Epithelial cell of prostate (primary cell): ENCODE measurements at regions not wholly inside any gene's neighbourhood (a gene's known extent, or its start where the extent isn't known, plus 50 kb on each side); places are given as distances from the start of the nearest gene placed in this dataset.
A peak's percentile ranks its signal among the peaks of the same experiment; 100 is the strongest.
"Not testable (repeated sequence)": the region's sequence is repeated elsewhere in the genome, so short reads cannot be mapped to it uniquely, and the experiment has no call there.

Source experiments
- DNase-seq: peaks from one replicate; pipeline ENCODE4 v3.0.0-alpha.2; 2011; ENCODE audit warnings: low read depth, low spot score
- H3K27ac ChIP-seq: fragments of 450-650 bp; 2 replicates; pipeline ENCODE4 v1.5.1; 2017; ENCODE audit warnings: mild to moderate bottlenecking

DNA sequence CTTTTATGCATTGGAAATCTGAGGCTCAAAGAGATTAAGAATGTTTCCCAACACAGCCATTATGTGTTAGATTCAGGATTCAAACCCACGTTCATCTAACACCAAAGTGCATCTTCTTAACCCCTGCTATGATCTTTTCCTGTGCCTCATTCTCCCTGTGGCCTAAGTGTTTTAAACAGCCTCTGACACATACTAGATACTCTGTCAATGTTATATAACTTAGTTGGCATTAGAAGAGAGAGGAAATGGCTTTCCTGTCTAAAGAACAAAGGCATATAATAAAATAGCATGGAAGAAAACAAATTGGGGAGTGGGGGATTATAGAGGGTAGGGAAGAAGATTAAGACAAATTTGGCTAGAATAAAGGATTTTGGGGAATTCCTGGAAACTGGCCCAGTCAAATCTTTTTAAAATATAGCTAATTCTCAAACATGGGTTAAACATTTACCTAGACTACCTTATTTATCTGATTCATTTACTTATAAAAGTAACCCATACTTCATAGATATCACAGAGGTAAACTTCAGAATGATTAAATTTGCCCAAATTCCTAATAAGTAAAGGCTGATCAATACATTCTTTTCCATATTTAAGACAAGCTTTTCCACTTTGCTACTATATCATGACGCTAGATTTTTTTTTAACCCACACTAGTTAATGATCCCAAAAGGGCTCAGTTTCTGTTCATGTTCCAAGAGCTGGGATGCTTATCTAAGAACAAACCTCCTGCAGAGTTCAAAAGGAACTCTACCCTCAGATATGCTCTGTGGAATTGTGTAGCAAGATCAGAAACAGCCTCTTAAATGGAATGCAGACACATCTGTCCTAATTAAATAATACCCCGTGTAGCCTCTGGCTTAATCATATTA lies 122.9 kb upstream of the PTPRG start:
- H3K27ac ChIP-seq = no peak overlapping the region

DNA sequence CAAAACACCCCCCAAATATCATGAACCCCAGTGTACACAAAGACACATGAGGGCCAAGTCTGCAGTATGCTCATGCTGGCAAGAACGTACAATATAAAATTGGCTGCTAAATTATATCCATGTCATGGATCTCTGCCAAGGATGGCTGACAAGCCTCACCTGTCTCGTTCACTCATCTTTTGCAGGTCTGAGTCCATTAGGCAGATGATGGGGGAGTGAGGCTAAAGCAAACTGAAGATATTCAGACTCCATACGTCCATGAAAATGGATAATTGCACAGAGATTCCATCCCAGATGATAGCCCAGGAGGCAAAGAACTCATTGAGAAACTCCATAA lies 122.3 kb upstream of the PTPRG start:
- no peak for DNase-seq
- no peak overlapping the region for H3K27ac ChIP-seq

More for the DNA sequence above, 122.9 kb upstream of the PTPRG start:
- DNase-seq = no peak

DNA sequence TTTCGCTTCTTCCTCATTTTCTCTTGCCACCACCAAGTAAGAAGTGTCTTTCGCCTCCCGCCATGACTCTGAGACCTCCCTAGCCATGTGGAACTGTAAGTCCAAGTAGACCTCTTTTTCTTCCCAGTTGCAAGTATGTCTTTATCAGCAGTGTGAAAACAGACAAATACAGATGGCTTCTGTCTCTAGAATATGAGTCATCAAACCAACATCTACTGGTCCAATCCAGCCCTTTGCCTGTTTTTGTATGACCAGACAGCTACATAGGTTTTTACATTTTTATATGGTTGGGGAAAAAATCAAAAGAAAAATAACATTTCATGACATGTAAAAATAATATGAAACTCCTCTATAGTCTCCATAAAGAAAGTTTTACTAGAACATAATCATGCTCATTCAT lies 118.7 kb upstream of the PTPRG start:
- H3K27ac ChIP-seq = no peak overlapping the region
- no peak for DNase-seq

DNA sequence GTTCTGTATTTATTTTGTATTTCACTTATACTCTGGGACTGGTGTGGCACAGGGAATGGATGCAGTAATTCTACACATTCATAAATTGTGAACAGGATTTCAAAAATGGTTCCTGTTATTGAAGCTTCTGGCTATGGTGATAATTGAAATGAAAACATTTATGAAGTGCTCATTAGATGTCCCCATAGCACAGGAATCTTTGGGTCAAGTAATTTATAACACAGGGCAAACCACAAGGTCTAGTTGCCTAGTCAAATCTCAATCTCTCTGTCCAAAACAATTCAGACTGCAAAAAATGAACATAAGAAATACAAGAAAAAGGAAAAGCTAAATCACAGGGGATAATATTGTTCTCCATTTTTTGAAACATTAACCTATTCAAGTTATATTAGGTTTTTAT lies 117.5 kb upstream of the PTPRG start:
- no peak for DNase-seq
- no peak overlapping the region for H3K27ac ChIP-seq

DNA sequence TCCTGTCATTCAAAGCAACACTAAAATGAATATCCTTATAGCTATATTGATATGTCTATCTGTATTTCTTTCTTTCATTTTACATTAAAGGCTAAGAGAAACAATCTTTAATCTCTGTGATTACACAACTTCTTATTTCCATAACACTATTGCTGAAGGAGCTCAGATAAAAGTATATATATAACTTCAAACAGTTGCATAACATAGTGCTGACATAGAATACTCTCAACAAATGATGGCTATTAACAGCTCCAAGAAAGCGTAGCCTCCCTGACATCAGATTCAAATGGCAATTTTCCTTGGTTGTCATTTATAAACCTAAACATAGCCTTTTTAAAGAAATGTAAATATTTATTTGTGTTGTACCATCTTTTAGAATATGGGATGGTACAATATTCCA lies 116.6 kb upstream of the PTPRG start:
- H3K27ac ChIP-seq = no peak overlapping the region
- no peak for DNase-seq

DNA sequence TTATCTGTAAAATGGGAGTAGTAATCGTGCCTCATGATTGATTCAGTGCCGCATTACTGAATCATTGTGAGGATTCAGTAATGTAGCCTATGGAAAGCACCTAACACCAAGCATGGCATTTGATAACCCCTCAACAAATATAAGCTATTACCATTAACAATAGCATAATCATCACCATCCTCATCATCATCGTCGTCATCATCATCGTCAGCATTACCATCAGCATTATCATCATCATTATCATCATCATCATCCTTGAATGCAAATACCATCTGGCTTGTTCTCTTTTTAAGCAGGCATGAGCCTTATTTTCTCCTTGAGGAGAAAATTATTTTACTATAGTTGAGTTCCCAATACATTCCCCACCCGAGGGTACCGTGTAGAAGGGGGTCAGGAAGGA lies 115.4 kb upstream of the PTPRG start:
- H3K27ac ChIP-seq = no peak overlapping the region

DNA sequence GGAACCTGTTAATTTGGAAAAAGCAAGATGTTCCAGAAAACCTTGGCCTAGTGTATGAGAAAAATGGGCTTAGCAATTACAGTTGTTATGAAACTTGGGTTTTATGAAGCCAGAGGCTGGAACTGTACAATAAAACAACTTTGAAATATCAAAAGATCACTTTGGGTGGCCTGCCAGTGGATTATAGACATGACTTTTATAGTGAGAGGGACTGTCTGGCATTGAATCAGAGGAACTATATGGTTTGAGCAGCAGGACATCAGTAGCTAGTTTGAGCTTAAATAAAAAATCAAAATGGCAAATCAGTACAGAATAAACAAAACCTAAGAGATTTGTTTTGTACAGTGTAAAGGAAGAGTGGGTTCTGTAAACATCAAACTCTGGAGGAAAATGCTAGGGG lies 115.0 kb upstream of the PTPRG start:
- DNase-seq = no peak
- no peak overlapping the region for H3K27ac ChIP-seq

More for the DNA sequence above, 115.4 kb upstream of the PTPRG start:
- DNase-seq = no peak

DNA sequence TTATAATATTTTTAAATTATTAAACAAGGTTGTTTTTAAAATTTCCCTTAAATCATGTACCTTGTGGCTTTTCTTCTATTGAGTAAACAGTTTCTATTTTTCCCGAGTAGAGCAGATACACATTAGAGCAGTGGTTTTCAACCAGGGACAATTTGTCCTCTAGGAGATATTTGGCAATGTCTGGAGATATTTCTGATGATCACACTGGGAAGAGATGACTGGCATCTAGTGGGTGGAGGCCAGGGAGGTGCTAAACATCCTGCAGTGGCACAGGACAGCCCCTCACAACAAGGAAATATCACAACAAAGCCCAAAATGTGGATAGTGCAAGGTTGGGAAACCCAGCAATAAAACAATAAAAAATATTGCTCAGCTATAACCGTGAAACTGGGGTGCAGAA lies 113.0 kb upstream of the PTPRG start:
- no peak for DNase-seq
- H3K27ac ChIP-seq = no peak overlapping the region

DNA sequence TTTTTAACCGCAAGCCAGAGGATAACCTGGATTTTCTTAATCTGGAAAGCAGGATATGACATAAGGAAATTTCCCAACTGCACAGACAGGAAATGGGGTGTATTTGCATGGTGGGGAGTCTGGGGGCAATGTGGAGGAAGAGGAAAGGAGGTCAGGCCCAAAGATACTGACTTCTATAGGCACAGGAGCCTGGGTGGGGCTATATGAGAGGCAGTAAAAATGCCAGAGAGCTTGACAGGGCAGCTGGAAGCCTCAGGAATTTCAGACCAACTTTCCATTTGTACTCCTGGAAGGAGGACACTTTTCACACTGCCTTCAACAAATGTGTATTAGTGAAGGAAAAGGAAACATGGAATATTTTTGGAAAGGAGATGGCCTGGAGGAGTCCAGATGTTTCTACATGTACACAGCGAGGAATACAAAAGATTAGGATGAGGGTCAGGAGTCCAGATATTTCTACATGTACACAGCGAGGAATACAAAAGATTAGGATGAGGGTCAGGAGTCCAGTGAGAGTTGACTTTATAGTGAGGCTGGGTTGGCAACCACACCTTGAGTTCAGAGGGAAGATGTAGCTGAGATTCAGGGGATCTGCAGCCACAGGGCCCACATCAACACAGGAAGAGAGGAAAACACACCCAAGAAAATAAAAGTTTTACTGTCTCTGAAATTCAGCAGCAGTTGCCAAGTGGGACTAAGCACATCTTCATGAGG lies 111.9 kb upstream of the PTPRG start:
- no peak for DNase-seq
- H3K27ac ChIP-seq = no peak overlapping the region

DNA sequence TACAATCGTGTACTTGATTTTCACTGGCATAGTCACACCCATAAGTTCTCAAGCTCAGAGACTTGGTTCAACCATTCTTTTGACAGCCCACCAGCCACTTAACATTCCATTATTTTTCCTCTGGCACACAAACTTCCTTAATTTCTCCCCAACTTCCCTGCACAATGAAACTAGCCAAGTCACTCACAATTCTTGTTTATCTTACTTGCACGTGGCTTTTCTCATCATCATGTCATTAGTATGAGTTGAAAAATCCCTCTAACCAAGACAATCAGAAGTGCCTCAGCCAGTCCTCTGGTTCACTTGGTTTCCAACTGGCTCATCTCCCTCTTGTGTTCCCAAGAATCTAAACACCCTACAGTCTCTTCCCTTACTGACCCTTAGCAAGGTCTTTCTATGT lies 110.5 kb upstream of the PTPRG start:
- no peak for DNase-seq
- H3K27ac ChIP-seq = no peak overlapping the region

DNA sequence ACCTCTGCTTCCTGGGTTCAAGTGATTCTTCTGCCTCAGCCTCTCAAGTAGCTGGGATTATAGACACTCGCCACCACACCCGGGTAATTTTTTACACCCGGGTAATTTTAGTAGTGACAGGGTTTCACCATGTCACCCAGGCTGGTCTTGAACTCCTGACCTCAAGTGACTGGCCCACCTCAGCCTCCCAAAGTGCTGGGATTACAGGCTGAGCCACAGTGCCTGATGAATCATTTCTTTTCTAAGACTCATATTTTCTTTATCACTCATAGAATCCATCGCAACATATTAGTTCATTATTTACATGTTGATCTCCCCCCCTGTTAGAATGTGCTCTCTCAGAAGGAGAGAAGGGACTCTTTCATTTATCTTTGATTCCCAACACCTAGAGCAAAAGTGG lies 109.5 kb upstream of the PTPRG start:
- DNase-seq = no peak
- H3K27ac ChIP-seq = peak overlapping the region; percentile 24

DNA sequence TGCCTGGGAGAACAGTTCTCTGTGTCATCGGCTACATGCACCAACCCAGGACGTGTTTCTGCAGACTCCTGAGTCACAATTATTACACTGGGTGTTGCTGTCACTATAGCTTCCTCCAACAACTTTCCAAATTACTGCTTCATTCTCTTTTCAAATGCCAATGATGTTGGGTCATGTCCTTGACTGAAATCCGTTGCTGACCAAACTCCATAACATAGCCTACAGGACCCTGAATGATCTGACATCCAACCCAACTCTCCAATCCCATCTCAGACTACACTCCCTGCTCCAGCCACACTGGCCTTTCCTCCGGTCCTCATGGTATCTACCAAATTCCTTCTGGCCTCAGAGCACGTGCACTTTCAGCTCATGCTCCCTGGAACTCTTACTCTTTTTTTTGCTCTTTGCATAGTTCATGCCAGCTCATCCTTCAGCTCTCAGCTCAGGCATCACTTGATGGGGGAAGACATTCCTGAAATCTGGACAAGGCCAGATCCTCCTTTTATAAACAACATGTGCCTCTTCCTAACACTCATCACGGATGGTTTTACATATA lies 108.8 kb upstream of the PTPRG start:
- peak; percentile 43 for DNase-seq
- peak overlapping the region; percentile 24 for H3K27ac ChIP-seq

DNA sequence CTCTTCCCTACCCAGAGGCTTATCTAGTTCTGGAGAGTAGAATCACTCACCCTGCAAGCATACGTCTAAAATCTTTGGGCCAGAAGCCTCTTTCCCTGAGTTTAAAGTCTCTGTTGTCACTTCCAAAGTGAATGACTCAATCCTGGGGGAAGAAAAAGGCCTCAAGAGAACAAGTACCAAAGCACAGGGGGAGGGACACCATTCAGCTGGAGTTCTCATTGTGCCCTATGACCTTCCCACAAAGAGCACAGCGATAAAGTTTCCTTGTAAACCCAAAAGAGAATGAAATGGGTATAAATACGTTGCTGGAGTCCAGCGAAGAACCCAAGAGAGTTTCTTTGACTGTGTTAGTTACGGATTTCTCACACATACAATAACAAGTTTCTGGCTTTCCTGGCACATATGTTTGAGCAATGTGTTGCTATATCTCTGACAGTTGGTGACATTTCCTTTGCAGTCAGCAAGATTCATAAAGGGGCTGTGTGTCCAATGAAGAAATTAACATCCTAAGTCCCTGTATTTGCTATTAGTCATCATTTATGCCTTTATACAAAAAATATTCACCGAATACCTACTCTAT lies 107.3 kb upstream of the PTPRG start:
- DNase-seq = no peak
- H3K27ac ChIP-seq = no peak overlapping the region

DNA sequence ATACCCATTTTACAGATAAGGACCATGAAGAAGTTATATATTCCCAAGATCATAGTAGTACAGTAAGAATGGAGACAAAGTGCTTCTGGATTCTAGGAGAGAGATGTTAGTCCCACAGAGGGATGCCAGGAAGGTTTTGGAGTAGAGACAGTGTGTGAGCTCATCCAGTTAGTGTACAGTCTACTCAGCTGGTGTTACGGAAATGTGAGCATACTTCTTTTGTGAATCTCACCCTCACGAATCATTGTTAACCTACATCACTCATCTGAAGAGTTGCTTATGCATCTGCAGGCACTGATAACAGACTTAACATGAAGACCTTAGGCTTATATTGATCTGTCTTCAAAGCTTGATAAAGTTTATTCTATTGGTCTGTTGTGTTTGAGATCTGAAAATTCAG lies 106.6 kb upstream of the PTPRG start:
- H3K27ac ChIP-seq = no peak overlapping the region
- DNase-seq = no peak

DNA sequence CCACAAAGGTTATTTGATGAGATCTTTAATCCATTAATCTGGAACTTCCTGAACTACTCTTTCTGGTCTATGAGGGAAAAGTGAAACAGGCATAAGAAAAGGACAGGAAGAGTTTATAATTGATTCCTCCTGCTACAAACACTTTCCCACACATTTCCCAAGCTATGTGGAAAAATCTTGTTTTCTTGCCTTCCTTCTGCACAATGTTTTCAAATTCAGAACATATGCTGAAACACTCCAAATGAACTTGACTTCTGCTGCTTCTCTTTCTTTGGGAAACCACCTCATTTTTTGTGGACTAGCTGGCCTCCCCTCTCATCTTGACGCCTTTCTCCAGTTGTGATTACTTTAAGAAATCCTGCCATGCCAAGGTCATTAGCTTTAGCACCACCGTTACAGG lies 100.7 kb upstream of the PTPRG start:
- DNase-seq = no peak
- no peak overlapping the region for H3K27ac ChIP-seq

DNA sequence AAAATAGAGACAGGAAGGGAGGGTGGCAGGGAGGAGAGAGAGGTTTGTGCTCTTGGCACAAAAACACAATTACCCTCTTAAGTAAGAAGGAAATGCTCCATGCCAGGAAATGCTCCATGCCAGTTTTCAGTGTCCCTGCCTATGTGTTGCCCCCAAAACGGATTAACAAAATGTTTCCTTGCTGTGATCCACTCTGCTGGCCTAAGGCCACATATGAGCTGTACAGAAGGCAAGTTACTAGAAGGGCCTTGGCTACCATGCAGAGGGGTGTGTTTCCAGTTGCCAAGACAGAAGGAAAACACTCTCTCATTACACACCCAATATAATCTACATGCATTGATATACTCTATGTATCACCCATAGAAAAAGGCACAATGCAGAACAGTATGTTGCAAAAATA lies 98.2 kb upstream of the PTPRG start:
- H3K27ac ChIP-seq = no peak overlapping the region
- DNase-seq = no peak

DNA sequence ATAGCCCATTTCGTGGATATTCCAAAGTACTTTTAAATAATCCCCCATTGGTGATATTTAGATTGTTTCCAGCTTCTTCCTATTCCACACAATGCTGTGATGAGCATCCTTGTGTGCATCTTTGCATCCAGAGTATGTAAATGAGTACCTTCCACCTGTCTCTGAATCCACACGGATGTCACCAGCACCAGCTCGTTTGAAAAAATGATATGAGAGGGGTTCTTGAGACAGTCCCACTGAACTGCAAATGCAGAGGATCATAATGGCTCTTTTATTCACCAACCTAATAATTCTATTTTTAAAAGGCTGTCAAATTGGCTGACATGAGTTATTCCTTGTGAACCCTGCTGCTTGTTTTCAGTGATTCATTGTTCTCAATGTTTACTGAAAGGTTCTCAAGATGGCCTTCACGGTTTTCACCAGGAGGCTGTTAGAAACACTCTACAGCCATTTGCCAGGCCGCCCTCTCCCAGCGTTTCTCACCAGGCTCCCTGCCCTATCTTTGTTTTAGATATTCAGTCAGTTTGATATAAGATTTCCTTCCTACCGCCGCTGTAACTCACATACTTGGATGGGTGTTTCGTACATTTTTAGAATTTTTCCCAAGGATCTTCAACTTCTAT lies 96.7 kb upstream of the PTPRG start:
- no peak for DNase-seq
- no peak overlapping the region for H3K27ac ChIP-seq

DNA sequence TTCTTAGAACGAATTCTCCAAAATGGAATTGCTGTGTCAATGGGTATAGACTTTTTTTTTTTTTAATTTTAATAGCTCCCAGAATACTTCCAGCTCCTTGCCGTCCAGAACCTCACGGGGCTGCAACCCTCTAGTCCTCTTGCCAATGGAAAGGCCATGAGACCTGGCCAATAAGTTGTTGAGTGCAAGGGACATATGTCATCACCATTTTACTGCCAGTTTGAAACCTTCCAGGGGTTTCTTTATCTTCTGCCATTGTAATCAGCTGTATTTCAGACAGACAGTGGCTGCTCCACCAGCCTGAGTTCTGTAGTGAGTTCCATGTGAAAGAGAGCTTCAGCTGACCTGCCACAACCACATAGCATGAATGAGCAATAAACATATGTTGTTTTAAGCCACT lies 95.0 kb upstream of the PTPRG start:
- DNase-seq = no peak
- H3K27ac ChIP-seq = no peak overlapping the region

DNA sequence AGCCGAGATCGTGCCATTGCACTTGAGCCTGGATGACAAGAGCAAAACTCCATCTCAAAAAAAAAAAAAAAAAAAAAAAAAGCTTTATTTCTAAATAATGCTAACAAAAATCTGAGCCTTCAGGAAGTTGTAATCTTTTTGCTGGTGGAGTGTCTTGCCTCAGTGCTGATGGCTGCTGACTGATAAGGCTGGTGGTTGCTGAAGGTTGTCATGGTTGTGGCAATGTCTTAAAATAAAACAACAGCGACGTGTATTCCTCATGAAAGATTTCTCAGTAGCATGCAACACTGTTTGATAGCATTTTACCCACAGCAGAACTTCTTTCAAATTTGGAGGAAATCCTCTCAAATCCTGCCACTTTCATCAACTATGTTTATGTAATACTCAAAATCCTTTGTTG lies 77.4 kb upstream of the PTPRG start:
- H3K27ac ChIP-seq = no peak overlapping the region
- DNase-seq = no peak

DNA sequence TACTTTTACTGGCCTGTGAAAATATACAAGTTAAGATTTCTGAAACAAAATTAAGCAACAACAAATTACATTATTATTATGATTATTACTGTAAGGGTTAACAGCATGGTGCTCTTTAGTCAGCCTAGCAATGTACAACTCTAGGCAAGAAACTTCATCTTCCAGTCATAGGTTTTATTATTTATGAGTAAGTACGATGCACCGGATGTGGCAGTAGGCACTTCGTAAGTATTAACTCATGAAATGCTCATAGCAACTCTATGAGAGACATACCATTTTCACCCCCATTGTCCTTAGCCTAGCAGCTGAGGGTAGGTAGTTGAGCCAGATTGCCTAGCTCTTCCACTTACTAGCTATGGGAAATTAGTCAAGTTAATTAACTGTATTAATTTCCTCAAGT lies 68.0 kb upstream of the PTPRG start:
- no peak for DNase-seq
- no peak overlapping the region for H3K27ac ChIP-seq

DNA sequence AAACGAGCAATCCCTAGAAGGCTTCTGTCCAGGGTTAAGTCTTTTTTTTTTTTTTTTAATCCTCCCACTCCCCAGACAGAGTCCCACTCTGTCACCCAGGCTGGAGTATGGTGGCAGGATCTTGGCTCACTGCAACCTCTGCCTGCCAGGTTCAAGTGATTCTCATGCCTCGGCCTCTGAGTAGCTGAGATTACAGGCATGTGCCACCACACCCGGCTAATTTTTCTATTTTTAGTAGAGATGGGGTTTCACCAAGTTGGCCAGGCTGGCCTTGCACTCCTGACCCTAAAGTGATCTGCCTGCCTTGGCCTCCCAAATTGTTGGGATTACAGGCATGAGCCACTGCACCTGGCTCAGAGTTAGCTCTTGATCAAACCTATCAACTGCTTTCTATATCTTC lies 67.1 kb upstream of the PTPRG start:
- H3K27ac ChIP-seq, DNase-seq: not testable (repeated sequence)
